Hippocampal formation (tissue), 2 donors: ENCODE measurements at regions not wholly inside any gene's neighbourhood (a gene's known extent, or its start where the extent isn't known, plus 50 kb on each side); places are given as distances from the start of the nearest gene placed in this dataset.

Experiments
- DNase-seq, 2 donors: peaks; one replicate each; lab custom pipeline; 2025; lab: John Stamatoyannopoulos, UW

DNA sequence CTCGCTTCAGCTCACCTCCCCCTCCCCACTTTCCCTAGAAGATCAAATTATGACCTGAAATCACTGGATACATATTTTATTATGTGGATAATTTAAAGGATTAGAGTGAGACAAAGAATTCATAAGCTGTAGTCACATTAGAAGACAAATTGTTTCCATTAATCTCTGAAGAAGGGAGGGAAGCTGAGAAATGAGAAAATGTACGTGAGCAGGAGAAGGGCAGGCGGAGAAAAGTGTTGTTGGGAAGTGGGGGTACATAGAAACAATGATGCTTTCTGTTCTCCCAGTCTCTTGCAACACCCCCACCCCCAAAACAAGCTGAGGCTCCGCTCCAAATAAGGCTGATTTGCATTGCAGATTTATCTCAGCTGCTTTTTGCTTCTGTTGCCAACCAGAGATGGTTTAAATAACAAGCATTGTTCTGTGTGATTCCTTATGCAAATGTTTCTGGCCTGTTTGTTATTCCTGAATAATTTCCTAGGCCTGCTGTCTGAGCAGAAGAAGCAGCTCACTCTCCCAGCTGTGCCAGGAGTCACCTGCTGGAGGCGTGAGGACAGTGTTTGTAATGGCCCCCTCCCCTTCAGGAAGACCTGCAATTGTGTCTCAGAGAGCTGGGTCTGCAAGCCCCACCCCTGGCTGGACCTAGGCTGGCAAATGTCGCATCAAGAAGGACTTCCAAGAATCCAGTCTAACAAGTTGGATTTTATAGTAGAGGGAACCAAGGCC is 121.8 kb upstream of the TNR start:
- DNase-seq = peak; percentile 78 to 97

DNA sequence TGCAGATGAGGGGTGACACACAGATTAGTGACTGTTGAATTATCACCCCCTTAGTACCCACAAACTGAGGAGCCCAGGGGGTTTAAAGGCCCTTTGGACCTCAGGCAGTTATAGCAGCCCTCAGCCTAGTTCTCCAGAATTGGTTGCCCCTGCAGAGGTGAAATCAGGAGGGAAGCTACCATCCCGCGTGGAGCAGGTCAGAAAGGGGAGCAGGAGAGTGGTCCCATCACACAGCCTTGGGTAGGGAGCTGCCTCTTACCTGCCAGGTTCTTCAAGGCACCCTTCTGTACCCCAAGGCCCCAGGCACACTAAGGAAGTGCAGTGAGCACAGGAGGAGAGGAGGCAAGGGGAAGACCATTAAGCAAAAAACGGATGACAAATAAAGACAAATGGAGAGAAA is 121.2 kb upstream of the TNR start:
- no peak for DNase-seq

DNA sequence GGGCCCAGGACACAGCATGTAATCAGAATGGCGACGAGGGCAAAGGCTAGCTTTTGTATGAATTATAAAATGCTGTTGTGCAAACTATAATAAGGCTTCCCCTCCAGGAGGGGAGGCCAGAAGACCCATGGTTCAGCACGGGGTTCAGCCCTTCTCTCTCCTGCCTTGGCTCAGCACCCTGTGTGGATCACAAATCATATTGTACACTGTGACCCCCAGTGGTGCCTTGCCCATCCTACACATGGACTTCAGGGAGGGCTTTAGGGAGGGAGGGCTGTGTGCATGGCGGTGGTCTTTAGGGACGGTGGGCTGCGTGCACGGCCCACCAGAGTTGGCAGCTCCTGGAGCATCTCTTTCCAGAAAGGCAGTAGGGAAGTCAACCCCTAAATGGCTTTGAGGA is 120.8 kb upstream of the TNR start:
- no peak for DNase-seq

DNA sequence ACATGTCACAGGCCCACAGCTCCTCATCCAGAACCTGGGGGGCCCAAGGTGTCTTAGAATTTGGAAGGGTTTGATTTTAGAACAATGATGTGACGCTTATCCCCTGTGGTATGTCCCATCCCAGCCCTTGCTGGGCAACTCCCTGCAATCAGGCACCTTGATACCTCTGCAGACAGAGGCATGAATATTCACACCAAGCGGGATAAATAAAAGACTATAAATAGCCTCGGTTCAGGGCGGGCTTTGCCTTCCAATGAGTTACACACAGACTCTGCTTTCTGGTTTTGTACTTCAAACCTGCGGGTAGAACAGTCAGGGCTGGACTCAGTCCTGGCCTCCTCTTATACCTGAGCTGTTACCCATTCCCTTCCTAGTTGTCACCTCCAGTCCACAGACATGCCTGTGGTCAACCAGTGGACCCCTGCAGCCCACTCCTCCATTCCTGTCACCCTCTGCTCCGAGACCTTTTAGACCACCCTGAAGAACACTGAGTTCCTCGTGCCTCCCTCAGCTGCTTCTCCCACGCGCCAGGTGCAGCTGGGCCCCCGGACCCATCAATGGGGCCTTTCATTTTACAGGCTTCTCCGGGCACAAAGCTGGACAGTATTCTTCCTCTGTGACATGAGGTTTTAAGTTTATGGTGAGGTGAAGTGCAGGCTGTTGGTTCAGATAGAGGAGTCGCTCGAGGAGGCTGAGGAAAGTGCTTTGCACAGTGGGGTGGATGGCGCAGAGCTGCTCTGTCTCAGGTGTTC is 120.1 kb upstream of the TNR start:
- peak; percentile 32 to 46 for DNase-seq

DNA sequence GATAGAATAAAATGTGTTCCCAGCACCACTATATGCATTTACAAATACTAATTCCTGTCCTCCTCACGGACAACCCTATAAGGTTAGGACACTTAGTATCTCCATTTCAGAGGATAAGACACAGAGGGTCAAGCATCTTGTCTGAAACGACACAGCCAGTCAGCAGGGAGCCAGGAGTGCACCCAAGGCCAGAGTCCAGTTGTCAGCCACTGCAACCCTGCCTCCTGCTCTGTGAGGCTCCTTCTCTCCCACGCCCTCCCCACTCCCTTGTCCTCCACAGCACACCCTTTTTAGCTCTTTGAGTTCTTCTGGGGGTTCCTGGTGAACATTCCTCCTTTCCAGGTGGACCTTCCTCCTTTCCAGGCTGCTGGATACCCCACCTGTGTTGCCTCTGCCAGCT is 119.0 kb upstream of the TNR start:
- DNase-seq = no peak

DNA sequence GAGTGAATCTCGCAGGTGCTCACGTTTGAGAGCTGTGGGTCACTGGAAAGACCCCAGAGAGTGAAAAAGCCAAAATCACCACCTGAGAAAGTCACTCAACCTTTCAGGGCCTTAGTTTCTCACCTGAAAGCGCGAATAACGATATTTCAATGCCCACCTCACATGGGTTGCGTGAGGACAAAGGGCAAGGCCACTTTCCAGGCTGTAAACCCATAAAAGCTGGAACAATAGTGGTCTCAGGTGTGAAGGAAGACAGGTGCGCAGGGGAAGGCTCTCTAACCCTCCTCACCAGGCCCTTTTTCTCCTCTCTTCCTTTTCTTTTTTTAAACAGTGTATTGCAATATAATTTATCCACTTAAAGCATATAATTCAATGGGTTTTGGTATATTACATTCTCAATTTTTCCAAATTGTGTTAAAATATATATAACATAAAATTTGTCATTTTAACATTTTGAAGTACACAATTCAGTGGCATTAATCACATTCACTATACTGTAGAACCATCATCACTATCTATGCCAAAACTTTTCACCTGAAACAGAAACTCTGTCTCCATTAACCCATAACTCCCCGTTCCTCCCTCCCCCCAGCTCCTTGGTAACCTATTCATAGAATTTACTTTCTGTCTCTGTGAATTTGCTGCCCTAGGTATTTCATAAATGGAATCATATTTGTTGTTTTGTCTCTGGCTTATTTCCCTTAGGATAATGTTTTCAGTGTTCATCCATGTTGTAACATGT is 118.4 kb upstream of the TNR start:
- no peak for DNase-seq

DNA sequence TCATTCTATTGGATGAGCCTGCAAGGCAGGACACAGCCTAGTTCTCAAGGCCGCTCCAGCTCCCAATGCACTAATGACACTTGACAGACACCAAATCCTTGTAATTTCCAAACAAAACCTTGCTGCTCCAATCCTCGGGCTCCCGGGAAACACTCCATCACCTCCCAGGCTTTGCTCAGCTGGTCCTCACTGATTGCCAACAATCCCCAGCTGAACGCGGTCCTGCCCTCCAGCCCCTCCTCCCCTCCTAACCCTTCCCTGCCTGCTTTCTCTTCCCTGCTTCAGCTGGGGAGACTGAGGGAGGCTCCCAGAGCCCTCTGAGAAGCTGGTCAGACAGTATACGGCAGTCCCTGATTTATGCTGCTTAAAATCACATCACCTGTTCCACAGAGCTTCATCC is 114.4 kb upstream of the TNR start:
- peak; percentile 27 to 61 for DNase-seq

DNA sequence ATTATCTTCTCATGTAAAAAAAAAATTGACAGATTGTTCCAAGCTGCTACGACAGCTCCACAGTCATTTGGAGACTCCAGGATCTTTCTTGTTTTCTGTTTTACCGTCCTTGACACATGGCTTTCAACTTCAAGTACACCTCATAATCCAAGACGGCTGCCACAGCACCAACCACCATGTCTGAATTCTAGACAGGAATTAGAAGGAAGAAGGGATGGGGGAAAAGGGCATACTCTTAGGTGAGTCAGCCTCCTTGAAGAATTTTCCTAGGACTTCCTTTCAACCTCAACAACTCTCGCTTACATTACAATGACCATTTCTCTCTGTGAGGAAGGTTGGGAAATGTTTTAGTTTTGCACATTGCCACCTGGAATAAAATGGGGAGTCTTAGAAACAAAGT is 110.3 kb upstream of the TNR start:
- no peak for DNase-seq

DNA sequence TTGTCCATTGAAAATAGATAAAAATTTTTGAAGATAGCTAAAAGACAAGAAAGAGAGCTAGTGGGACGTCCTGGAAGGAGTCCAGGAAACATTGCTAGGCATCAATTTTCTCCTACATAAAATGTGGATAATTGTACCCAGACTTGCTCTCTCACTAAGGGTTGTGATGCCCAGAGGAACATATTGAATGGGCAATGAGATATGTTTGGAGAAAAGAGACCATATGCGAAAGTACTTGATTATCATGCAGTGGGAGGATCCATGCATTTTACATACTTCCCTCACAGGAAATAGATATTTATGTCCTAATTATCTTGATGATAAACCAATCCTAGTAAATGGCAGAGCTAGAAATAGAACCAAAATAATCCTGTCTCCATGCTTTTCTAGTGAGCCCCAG is 108.4 kb upstream of the TNR start:
- no peak for DNase-seq

DNA sequence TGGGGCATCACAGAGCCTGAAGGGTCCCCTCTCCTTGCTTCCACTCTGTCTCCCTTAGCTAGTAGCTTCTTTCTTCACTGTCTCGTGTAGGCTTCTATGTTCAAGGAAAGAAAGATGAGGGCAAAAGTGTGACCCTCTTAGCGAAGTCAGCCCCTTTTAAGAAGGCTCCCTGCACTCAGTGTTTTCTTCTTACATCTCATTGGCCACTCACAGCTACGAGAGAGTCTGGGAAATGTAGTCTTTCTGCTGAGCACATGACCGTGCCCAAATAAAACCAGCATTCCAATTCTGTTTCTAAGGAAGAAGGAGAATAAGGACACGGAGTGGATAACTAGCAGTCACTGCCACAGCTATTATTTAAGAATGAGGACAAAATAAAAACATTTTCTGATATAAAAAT is 104.9 kb upstream of the TNR start:
- peak in 1 of 2 donors; percentile 43 for DNase-seq

DNA sequence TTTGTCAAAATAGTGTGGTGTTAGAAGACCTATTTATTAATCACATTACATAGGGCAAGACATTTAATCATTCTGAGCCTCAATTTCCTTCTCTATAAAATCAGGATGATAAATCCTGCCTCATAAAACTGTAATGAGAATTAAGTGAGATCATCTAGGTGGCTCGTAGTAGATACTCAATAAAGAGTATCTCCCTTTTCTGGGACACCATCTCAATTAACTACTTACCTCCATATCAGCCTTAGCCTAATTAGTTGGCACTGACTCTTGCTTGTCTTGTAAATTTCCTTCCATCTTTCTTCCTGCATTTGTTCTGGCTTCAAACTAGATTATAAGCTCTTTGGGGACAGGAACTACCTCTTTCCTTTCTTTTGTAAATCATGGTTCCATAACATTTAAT is 102.6 kb upstream of the TNR start:
- no peak for DNase-seq

DNA sequence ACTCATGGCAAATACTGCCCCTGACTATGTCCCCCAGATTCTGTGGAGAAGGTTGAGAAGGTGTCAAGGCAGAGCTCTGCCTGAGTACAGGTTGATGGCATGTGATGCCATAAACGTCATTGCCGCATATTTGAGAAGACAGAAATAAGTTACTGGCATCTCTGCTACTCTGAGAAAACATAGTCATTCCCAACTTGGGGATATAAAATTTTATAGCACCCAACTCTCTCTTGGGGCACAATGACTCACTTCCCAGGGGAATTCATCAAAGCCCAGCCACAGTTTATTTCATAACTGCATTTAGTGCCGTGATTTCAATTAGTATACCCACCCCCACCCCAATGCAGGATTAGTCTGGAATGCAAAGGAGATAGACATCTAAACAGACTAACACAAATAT is 101.9 kb upstream of the TNR start:
- DNase-seq = no peak

DNA sequence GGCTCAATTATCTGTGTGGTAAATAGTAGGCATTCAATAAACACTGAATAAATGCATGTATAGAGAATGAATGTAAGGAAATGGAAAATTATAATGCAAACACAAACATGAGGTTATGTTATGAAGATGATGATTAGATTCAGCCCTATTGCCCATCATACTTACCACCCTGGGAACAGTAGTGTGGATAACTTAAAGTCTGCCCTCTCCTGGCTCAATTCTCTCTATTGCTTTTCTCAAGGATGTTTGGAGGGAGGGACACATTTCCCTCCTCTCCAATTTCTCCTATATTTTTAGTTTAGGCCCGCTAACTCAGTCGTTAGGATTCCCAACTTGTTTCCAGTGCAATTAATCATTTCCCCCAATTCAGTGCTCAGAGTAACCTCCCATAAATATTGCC is 101.5 kb upstream of the TNR start:
- no peak for DNase-seq

DNA sequence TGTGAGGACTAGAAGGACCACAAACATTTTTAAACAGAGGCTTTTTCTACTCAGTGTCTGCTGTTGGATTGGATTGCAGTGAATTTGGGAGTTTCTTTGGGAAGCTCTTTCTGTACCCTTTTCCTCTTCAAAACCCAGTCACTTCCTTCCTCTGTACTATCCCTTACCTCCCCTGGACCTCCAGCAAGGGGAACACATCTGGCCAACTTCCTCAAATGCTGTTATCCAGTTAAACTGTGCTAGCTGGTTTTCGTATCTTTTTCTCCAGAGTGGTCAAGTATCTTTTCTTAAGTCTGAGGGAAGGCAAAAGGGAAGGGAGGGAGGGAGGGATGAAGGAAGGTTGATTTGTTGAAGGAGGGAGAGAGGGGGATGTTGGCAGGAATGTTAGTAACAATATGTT is 99.2 kb upstream of the TNR start:
- no peak for DNase-seq

DNA sequence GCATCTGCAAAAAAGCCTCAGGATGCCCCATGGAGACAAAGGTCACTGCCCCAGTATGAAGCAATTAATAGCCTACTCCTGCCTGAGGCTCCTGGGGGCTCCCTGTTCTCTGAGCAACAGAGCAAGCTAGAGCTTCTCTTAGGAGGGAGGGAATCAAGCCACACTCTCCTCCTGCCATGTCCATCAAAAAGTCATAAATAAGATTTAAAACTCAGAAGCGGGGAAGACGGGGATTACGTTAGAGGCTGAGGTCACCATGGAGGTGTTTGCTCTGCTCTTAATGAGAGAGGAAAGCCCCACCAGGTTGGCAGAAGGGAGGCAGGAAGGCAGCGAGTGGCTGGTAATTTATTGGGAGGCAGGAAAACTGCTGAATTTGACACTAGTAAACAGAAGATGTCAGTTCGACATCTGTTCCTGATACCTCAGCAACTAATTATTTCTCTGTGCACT is 98.4 kb upstream of the TNR start:
- DNase-seq = no peak

DNA sequence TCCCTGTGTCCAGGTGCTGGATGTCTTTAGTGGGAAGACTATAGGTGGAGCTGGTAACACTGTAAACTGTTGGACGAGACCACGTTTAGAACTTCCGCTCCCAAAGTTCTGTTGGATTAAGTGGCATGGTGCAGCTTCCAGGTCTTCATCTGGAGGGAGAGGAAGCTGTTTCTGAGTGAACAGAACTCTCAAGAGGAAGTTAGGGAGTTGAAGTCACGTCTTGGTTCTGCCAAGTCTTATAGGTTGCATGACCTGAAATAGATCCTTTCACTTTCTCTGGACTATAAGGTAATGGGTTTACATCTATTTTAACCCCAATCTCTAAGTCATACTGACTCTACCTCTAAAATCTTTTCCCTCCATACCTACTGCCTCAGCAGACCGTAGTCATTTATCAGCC is 97.4 kb upstream of the TNR start:
- DNase-seq = no peak

DNA sequence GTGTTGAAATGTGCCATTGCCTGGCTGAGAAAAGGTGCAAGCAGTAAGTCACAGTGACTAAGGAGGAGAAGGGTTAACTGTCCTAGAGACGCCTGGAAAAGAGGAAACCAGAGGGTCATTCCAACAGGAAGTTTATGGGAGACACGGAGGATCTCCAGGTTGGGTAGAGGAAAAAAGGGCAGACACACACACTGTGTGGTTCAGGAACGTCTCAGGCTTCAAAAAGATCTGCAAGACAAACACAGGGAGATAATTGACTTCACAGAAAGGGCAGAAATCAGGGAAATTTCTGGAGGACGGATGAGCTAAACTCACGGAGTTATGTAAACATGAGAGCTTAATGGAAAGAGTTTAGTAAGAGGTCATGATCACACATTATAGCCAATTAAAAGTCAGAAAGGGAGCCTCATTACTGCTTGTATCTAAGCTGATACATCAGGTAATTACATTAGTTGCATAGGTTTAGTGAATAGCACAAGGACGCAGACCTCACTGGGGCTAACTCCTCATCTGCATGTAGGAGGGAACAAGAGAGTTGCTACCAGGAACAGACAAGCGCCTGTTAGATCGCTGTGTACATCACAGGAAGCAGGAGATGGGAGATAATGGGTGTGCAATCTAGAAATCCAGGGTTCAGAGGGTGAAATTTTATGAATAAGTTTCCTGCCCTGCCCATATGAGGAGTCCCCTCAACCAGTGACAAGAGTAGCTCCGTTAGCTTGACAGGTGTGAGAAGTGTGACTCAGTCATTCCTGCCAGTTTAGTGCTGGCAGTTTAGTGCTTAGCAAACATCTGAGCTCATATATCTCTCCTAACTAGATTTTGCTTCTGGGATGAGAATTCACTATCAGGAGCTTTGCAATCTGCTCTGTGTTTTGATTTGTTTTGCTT is 96.6 kb upstream of the TNR start:
- DNase-seq = no peak

DNA sequence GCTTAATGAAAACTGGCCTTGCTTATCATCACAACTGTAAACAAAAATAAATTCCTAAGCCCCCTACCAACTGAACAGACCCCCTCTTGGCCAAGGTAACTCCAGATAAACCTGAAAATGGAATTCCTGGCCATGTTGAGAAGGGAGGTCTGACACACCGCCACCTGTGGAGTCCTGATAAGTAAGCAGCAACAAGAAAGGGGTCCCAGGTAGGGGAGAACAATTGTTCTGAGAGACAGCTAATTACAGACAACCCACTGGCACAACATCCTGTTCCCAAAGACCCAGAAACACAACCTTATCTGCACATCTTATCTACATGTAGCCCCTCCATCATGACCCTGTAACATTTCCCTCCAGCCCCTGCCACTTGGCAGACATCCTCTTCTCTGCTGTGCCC is 91.2 kb upstream of the TNR start:
- no peak for DNase-seq

DNA sequence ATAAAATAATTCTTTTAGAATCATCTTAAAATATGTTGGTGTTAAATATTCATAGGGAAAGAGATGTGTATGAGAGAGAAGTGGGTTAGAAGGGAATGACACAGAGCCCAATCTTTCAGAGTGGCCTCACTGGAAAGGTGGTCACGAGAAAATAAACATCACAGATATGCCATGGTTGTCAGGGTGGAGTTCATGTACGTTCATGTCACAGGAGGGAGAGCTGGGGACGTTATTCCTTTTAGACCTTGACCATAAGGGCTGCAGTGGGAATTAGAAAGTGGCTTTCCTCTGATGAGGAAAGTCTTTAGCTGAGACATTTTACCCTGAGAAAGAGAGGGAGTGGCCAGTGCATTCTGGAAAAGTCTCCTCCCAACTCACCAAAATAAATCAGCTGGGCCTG is 90.6 kb upstream of the TNR start:
- DNase-seq = no peak

DNA sequence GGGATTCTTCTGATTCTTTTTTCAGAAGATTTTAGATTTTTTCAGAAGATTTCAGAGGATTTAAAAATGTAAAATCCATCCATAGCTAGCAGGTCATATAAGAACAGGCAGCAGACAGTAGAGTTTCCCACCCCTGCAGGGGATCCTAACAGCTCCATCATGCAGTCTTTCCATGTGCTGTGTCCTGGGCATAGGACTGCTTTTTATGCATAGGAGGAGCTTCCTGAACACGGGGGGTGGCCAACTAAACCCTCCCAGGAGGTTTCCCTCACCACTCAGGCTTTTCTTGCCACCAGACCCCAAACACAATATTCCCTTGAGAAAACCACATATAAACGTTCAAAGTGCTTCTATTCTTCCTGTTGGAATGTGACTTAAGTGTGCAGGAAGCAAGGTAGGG is 90.1 kb upstream of the TNR start:
- DNase-seq = no peak

DNA sequence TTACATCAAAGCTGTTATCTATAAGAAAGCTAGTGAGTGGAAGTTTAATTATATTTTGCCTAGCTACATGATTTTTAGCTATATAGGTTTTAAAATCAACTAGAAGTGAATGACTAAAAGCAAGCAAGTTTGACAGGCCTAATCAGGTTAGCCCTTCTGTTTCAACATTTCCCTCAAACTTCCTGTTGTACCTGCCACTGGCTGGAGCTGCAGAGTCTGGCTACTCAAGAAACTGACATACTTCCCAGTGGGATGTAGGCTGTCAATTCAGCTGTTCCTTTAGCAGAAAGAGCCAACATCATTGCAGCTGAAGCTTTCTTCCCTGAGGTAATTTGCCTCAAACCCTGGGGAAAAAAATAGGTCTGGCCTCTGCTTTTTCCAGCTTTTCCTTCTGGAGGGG is 87.1 kb upstream of the TNR start:
- no peak for DNase-seq

DNA sequence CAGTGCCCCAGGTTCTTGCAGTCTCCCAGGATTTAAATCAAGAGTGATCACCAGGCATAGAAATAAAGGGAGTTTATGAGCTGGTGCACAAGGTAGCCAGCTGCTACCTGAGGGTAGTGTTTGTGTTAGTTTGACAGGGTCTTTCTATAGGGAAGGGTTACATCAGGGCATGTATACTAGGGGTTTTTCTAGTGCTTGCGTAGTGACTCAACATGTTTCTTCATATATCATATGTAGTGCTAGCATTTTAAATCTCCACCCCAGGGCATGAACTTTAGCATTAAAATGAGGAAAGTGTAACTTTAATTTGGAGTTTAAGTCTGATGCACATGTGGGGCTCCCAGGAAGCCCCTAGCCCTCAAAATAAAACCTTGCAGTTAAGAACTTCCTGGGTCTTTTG is 86.5 kb upstream of the TNR start:
- DNase-seq = no peak
